Calu3 (cell line): ENCODE measurements at regions not wholly inside any gene's neighbourhood (a gene's known extent, or its start where the extent isn't known, plus 50 kb on each side); places are given as distances from the start of the nearest gene placed in this dataset.

Source experiments
- BruUV-seq: library from RNA; stranded (reverse); fragments of 400-500 nt; replicated peaks from 2 replicates; lab custom pipeline; 2021; lab: Mats Ljungman, UMichigan
- CTCF ChIA-PET: fragments of 300-600 bp; sonication (Branson Sonifier 250); formaldehyde crosslinking; loops from one replicate; lab custom pipeline; 2022; ENCODE audit warnings: antibody characterized with exemption; lab: Charles Lee
- DNase-seq: peaks from one replicate; pipeline ENCODE4 v3.0.0; 2022
- H3K27ac Mint-ChIP-seq: one replicate; pipeline ENCODE4 v1.8.0; 2022; ENCODE audit warnings: mixed read lengths; ENCODE audit not compliant: unreplicated experiment
- H3K27me3 Mint-ChIP-seq: one replicate; pipeline ENCODE4 v1.8.0; 2022; ENCODE audit warnings: mixed read lengths; ENCODE audit not compliant: unreplicated experiment
- H3K36me3 Mint-ChIP-seq: one replicate; pipeline ENCODE4 v1.8.0; 2022; ENCODE audit warnings: mild to moderate bottlenecking, moderate library complexity, mixed read lengths; ENCODE audit not compliant: insufficient read depth, unreplicated experiment
- H3K4me1 Mint-ChIP-seq: one replicate; pipeline ENCODE4 v1.8.0; 2022; ENCODE audit warnings: mild to moderate bottlenecking, low read depth, mixed read lengths; ENCODE audit not compliant: unreplicated experiment
- H3K4me3 Mint-ChIP-seq: one replicate; pipeline ENCODE4 v1.8.0; 2022; ENCODE audit warnings: mild to moderate bottlenecking, low read depth, moderate library complexity, mixed read lengths; ENCODE audit not compliant: unreplicated experiment
- H3K9me3 Mint-ChIP-seq: one replicate; pipeline ENCODE4 v1.8.0; 2022; ENCODE audit warnings: low read depth, mixed read lengths; ENCODE audit not compliant: unreplicated experiment
- CTCF ChIP-seq: fragments of 200-600 bp; IDR thresholded peaks from one replicate; pipeline ENCODE4 v1.8.0; 2022; ENCODE audit warnings: antibody characterized with exemption; ENCODE audit not compliant: unreplicated experiment
- intact Hi-C: fragments of 100-400 bp; cut with micrococcal nuclease; formaldehyde crosslinking; loops from one replicate; pipeline ENCODE4 v1.10.0; 2022; ENCODE audit not compliant: unreplicated experiment

DNA sequence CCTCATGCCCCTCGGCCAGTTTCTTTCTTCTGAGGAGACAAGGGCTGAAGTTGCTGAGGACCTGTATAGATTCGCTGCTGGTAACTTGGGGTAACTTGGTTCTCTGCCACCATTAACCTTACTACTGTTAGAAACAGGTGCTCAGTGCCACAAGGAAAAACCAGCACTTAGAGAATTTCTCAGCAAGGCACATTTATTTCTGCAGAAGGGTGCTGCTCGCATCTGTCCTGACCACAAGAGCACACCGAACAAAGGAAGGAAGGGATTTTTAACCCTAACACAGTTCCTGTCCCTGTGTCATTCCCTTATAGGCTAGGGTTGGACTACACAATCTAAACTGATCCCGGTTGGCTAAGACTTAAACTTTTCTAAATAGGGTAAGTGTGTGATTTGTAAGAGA lies 154.1 kb downstream of the SOCS6 start:
- Mint-ChIP-seq H3K36me3 (no peaks in the 10 kb centered on the region), H3K4me1 (no peaks in the 10 kb centered on the region), H3K27me3 (no peaks in the 10 kb centered on the region), H3K27ac (no peak overlapping the region), H3K4me3 (no peak overlapping the region), H3K9me3 (peaks cover 13% of the 10 kb centered on the region)
- intact Hi-C loops = no loop called here
- BruUV-seq = no TSS peak
- no peak for DNase-seq
- no peak for TF ChIP-seq CTCF
- CTCF ChIA-PET = no interaction called here

DNA sequence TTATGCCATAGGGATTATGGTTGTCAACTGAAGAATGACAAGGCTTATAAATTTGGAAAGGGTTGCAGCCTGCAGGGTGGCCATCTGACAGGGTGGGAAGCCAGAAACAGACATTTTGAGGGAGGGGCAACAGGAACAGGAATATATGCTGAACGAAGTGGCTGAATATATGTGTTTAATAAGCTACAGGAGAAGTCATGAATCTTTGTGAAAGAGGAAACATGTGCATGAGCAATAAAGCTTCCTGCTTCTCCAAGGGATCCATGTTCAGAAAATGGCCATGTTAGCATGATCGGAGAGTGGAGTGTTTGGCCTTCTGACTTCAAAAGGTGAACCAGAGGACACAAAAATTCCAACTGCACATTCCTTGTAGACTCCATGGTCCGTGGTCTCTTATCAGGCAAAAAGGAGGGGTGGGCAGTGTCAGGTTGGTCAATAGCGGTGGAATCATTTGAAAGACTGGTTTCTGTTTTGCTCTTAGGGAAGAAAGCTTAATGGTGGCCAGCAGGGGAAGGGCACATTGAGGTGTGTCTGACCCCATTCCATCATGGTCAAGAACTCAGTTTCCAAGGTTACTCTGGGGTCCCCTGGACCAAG lies 144.1 kb downstream of the SOCS6 start:
- Mint-ChIP-seq H3K4me3 (no peak overlapping the region), H3K9me3 (no peaks in the 10 kb centered on the region), H3K36me3 (no peaks in the 10 kb centered on the region), H3K27ac (no peak overlapping the region), H3K4me1 (peaks cover 10% of the 10 kb centered on the region), H3K27me3 (no peaks in the 10 kb centered on the region)
- intact Hi-C loops = no loop called here
- no TSS peak for BruUV-seq
- DNase-seq = no peak
- CTCF ChIA-PET = interaction anchor here (0.6 to 2.9 kb wide), 4 partner anchors 10 to 231 kb away, joined by 3 to 18 read pairs (median 4); no protein-coding TSS in a partner anchor
- no peak for TF ChIP-seq CTCF

DNA sequence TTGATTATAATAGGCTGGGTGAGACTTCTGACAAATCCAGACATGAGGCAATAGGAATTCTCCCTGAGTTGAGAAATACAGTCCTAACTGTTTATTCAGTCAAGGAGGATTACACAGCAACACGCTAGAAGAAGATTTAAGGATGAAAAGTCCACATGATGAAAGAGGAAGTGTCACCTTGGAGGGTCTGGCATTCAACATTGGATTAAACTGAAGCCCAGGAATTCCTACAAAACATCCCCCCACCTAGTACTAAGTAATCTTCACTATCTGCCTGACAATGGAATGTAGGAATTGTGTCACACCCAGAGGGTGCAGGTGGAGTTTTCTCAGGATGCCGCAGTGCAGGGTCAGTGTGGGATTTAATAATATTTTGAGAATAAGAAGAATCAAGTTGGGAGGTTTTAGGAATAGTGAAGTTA lies 142.4 kb downstream of the SOCS6 start:
- Mint-ChIP-seq H3K4me3 (no peak overlapping the region), H3K36me3 (no peaks in the 10 kb centered on the region), H3K27me3 (no peaks in the 10 kb centered on the region), H3K27ac (no peak overlapping the region), H3K4me1 (peaks cover 10% of the 10 kb centered on the region), H3K9me3 (no peaks in the 10 kb centered on the region)
- CTCF ChIA-PET = interaction anchor here (0.7 kb wide), 1 partner anchor 9 kb away, joined by 3 read pairs; no protein-coding TSS in a partner anchor
- DNase-seq = no peak
- no TSS peak for BruUV-seq
- TF ChIP-seq CTCF = no peak
- intact Hi-C loops = no loop called here

DNA sequence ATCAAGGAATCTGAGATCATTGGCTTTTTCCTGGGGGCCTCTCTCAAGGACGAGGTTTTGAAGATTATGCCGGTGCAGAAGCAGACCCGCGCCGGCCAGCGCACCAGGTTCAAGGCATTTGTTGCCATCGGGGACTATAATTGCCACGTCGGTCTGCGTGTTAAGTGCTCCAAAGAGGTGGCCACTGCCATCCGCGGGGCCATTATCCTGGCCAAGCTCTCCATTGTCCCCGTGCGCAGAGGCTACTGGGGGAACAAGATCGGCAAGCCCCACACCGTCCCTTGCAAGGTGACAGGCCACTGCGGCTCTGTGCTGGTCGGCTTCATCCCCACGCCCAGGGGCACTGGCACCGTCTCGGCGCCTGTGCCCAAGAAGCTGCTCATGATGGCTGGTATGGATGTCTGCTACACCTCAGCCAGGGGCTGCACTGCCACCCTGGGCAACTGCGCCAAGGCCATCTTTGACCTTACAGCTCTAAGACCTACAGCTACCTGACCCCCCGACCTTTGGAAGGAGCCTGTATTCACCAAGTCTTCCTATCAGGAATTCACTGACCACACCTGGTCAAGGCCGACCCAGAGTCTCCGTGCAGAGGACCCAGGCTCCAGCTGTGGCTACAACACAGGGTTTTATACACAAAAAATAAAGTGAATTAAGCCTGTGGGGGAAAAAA lies 141.8 kb downstream of the SOCS6 start:
- no peak overlapping the region for H3K4me3 Mint-ChIP-seq

More for the DNA sequence above, 141.8 kb downstream of the SOCS6 start:
- intact Hi-C loops = no loop called here
- peaks cover 11% of the 10 kb centered on the region for H3K4me1 Mint-ChIP-seq
- no peaks in the 10 kb centered on the region for H3K9me3 Mint-ChIP-seq
- no peaks in the 10 kb centered on the region for H3K27me3 Mint-ChIP-seq
- H3K27ac Mint-ChIP-seq = no peak overlapping the region
- no peaks in the 10 kb centered on the region for H3K36me3 Mint-ChIP-seq
- no peak for DNase-seq
- CTCF ChIA-PET = interaction anchor here (0.7 kb wide), 1 partner anchor 9 kb away, joined by 3 read pairs; no protein-coding TSS in a partner anchor
- TF ChIP-seq CTCF = no peak
- no TSS peak for BruUV-seq
